ENCODE measurements at regions not wholly inside any gene's neighbourhood (a gene's known extent, or its start where the extent isn't known, plus 50 kb on each side); places are given as distances from the start of the nearest gene placed in this dataset.

- H3K27me3 Mint-ChIP-seq (ENCODE audit: insufficient read depth, unreplicated experiment), result peaks cover 16% of the 10 kb centered on the region
- BruUV-seq (replicated peaks), result no TSS peak
- ChIA-PET POLR2A (no interaction called here), CTCF (no interaction called here)
- no peaks in the 10 kb centered on the region for H3K36me3 Mint-ChIP-seq (ENCODE audit: insufficient read depth, unreplicated experiment)
- no peak overlapping the region for H3K4me3 Mint-ChIP-seq (ENCODE audit: unreplicated experiment)
- H3K9me3 Mint-ChIP-seq (ENCODE audit: unreplicated experiment), result no peaks in the 10 kb centered on the region
- no peak for TF ChIP-seq CTCF (IDR thresholded peaks at IDR 0.05; ENCODE audit: unreplicated experiment)
- no peak for DNase-seq (ENCODE audit: unreplicated experiment)
- no peaks in the 10 kb centered on the region for H3K4me1 Mint-ChIP-seq (ENCODE audit: insufficient read depth, unreplicated experiment)
- intact Hi-C loops (cut with micrococcal nuclease), result no loop called here
- no peak overlapping the region for H3K27ac Mint-ChIP-seq (ENCODE audit: low read depth, unreplicated experiment)
These were observed 72.9 kb upstream of the SNTG2 start for GRCh38 chr2:877747-878146.

GRCh38 chr2:875687-876615 is 74.7 kb upstream of the SNTG2 start:
- no peaks in the 10 kb centered on the region for H3K9me3 Mint-ChIP-seq (ENCODE audit: unreplicated experiment)
- no peaks in the 10 kb centered on the region for H3K36me3 Mint-ChIP-seq (ENCODE audit: insufficient read depth, unreplicated experiment)
- no peak overlapping the region for H3K4me3 Mint-ChIP-seq (ENCODE audit: unreplicated experiment)
- intact Hi-C loops (cut with micrococcal nuclease), result no loop called here
- no peaks in the 10 kb centered on the region for H3K4me1 Mint-ChIP-seq (ENCODE audit: insufficient read depth, unreplicated experiment)
- H3K27me3 Mint-ChIP-seq (ENCODE audit: insufficient read depth, unreplicated experiment), result peaks cover 18% of the 10 kb centered on the region
- no TSS peak for BruUV-seq (replicated peaks)
- ChIA-PET POLR2A (no interaction called here), CTCF (interaction anchor here (0.6 kb wide), 1 partner anchor 674 kb away, joined by 3 read pairs; no protein-coding TSS in a partner anchor)
- no peak for DNase-seq (ENCODE audit: unreplicated experiment)
- H3K27ac Mint-ChIP-seq (ENCODE audit: low read depth, unreplicated experiment), result no peak overlapping the region
- TF ChIP-seq CTCF (IDR thresholded peaks at IDR 0.05; ENCODE audit: unreplicated experiment), result no peak

- H3K27ac Mint-ChIP-seq (ENCODE audit: low read depth, unreplicated experiment), result no peak overlapping the region
- H3K4me1 Mint-ChIP-seq (ENCODE audit: insufficient read depth, unreplicated experiment), result no peaks in the 10 kb centered on the region
- DNase-seq (ENCODE audit: unreplicated experiment), result no peak
- TF ChIP-seq CTCF (IDR thresholded peaks at IDR 0.05; ENCODE audit: unreplicated experiment), result no peak
- ChIA-PET CTCF (no interaction called here), POLR2A (no interaction called here)
- H3K27me3 Mint-ChIP-seq (ENCODE audit: insufficient read depth, unreplicated experiment), result peaks cover 34% of the 10 kb centered on the region
- intact Hi-C loops (cut with micrococcal nuclease), result no loop called here
- H3K4me3 Mint-ChIP-seq (ENCODE audit: unreplicated experiment), result no peak overlapping the region
- no peaks in the 10 kb centered on the region for H3K9me3 Mint-ChIP-seq (ENCODE audit: unreplicated experiment)
- no TSS peak for BruUV-seq (replicated peaks)
- H3K36me3 Mint-ChIP-seq (ENCODE audit: insufficient read depth, unreplicated experiment), result no peaks in the 10 kb centered on the region
These were observed 76.7 kb upstream of the SNTG2 start for GRCh38 chr2:873651-874580.

- CTCF ChIA-PET, result no interaction called here
- no peak for DNase-seq (ENCODE audit: unreplicated experiment)
- Mint-ChIP-seq H3K4me3 (ENCODE audit: unreplicated experiment) (no peak overlapping the region), H3K27ac (ENCODE audit: low read depth, unreplicated experiment) (no peak overlapping the region), H3K27me3 (ENCODE audit: insufficient read depth, unreplicated experiment) (peaks cover 34% of the 10 kb centered on the region), H3K9me3 (ENCODE audit: unreplicated experiment) (no peaks in the 10 kb centered on the region), H3K4me1 (ENCODE audit: insufficient read depth, unreplicated experiment) (no peaks in the 10 kb centered on the region), H3K36me3 (ENCODE audit: insufficient read depth, unreplicated experiment) (no peaks in the 10 kb centered on the region)
- POLR2A ChIA-PET, result no interaction called here
- TF ChIP-seq CTCF (IDR thresholded peaks at IDR 0.05; ENCODE audit: unreplicated experiment), result no peak
- BruUV-seq (replicated peaks), result no TSS peak
- intact Hi-C loops (cut with micrococcal nuclease), result no loop called here
These were observed 77.6 kb upstream of the SNTG2 start for GRCh38 chr2:873027-873426.

Measured in MCF 10A (cell line).